ENCODE measurements at regions not wholly inside any gene's neighbourhood (a gene's known extent, or its start where the extent isn't known, plus 50 kb on each side); places are given as distances from the start of the nearest gene placed in this dataset.
A peak's percentile ranks its signal among the peaks of the same experiment; 100 is the strongest.

GRCh38 chr1:4298361-4299083 is 355.9 kb upstream of the AJAP1 start:
- Histone ChIP-seq H3K9me3 (peaks cover 0 to 11% (median 3%) of the 10 kb centered on the region in 4 donors), H3K27ac (no peak overlapping the region), H3K27me3 (peaks cover 0 to 14% (median 0%) of the 10 kb centered on the region in 3 donors), H3K4me3 (no peak overlapping the region), H3K4me1 (no peaks in the 10 kb centered on the region), H3K36me3 (no peaks in the 10 kb centered on the region)
- DNase-seq, result no peak
- intact Hi-C loops (cut with DNase I; ENCODE audit: low total_unique reads), result no loop called here
- 65 to 73% (median 69%) methylated on average over 11 to 12 of the region's 12 CpGs for WGBS, 5 donors
- no peak for TF ChIP-seq EP300 (IDR thresholded peaks at IDR 0.05)
- no peak for TF ChIP-seq POLR2AphosphoS5 (IDR thresholded peaks at IDR 0.05)
- TF ChIP-seq POLR2A (IDR thresholded peaks at IDR 0.05), result no peak
- TF ChIP-seq CTCF (IDR thresholded peaks at IDR 0.05), result no peak

GRCh38 chr1:4301007-4301406 is 353.4 kb upstream of the AJAP1 start:
- intact Hi-C loops (cut with DNase I; ENCODE audit: low total_unique reads), result no loop called here
- Histone ChIP-seq H3K36me3 (no peaks in the 10 kb centered on the region), H3K4me3 (no peak overlapping the region), H3K4me1 (no peaks in the 10 kb centered on the region), H3K27me3 (peaks cover 0 to 14% (median 0%) of the 10 kb centered on the region in 3 donors), H3K27ac (no peak overlapping the region), H3K9me3 (peaks cover 0 to 18% (median 12%) of the 10 kb centered on the region in 4 donors)
- TF ChIP-seq POLR2A (IDR thresholded peaks at IDR 0.05) (no peak), POLR2AphosphoS5 (IDR thresholded peaks at IDR 0.05) (no peak), EP300 (IDR thresholded peaks at IDR 0.05) (no peak), CTCF (IDR thresholded peaks at IDR 0.05) (no peak)
- WGBS, 5 donors, result 54 to 61% (median 60%) methylated on average over 8 of the region's 8 CpGs
- peak in 1 of 2 donors; percentile 6 for DNase-seq

GRCh38 chr1:4303303-4303702 is 351.1 kb upstream of the AJAP1 start:
- Histone ChIP-seq H3K4me3 (no peak overlapping the region), H3K27ac (no peak overlapping the region), H3K9me3 (peaks cover 0 to 18% (median 12%) of the 10 kb centered on the region in 4 donors), H3K4me1 (no peaks in the 10 kb centered on the region), H3K36me3 (no peaks in the 10 kb centered on the region), H3K27me3 (peaks cover 0 to 12% (median 0%) of the 10 kb centered on the region in 3 donors)
- intact Hi-C loops (cut with DNase I; ENCODE audit: low total_unique reads), result no loop called here
- TF ChIP-seq CTCF (IDR thresholded peaks at IDR 0.05), result no peak
- no peak for TF ChIP-seq POLR2AphosphoS5 (IDR thresholded peaks at IDR 0.05)
- no peak for TF ChIP-seq POLR2A (IDR thresholded peaks at IDR 0.05)
- TF ChIP-seq EP300 (IDR thresholded peaks at IDR 0.05), result no peak
- DNase-seq, result no peak
- 79 to 89% (median 81%) methylated on average over 9 of the region's 9 CpGs for WGBS, 5 donors

- intact Hi-C loops (cut with DNase I; ENCODE audit: low total_unique reads), result no loop called here
- H3K36me3 ChIP-seq, result no peaks in the 10 kb centered on the region
- H3K9me3 ChIP-seq, result peaks cover 0 to 18% (median 12%) of the 10 kb centered on the region in 4 donors
- TF ChIP-seq CTCF (IDR thresholded peaks at IDR 0.05) (no peak), POLR2AphosphoS5 (IDR thresholded peaks at IDR 0.05) (no peak), POLR2A (IDR thresholded peaks at IDR 0.05) (no peak), EP300 (IDR thresholded peaks at IDR 0.05) (no peak)
- no peak overlapping the region for H3K4me3 ChIP-seq
- no peaks in the 10 kb centered on the region for H3K4me1 ChIP-seq
- WGBS, 5 donors, result 70 to 80% (median 73%) methylated on average over 6 of the region's 6 CpGs
- H3K27ac ChIP-seq, result no peak overlapping the region
- no peak for DNase-seq
- peaks cover 0 to 12% (median 0%) of the 10 kb centered on the region in 3 donors for H3K27me3 ChIP-seq
Observed at GRCh38 chr1:4305526-4306301, 348.7 kb upstream of the AJAP1 start.
